ENCODE measurements at regions not wholly inside any gene's neighbourhood (a gene's known extent, or its start where the extent isn't known, plus 50 kb on each side); places are given as distances from the start of the nearest gene placed in this dataset.

GRCh38 chr11:121842192-121842585, 273.8 kb downstream of the BLID start:
- POLR2A ChIA-PET: no interaction called here
- Mint-ChIP-seq H3K27ac (no peak overlapping the region), H3K27me3 (no peaks in the 10 kb centered on the region), H3K9me3 (peaks cover 7% of the 10 kb centered on the region), H3K4me3 (no peak overlapping the region), H3K36me3 (ENCODE audit: low read depth) (no peaks in the 10 kb centered on the region), H3K4me1 (ENCODE audit: low read depth) (no peaks in the 10 kb centered on the region)
- Histone ChIP-seq H3K4me3 (ENCODE audit: low read length) (no peak overlapping the region), H3K27me3 (ENCODE audit: control insufficient read depth in 1 of 2, insufficient read depth in 2 of 2, low read length in 2 of 2) (no peaks in the 10 kb centered on the region), H3K27ac (ENCODE audit: low read depth in 1 of 2, low read length in 2 of 2) (no peak overlapping the region), H3K36me3 (ENCODE audit: insufficient read depth, low read length) (no peaks in the 10 kb centered on the region), H3K4me1 (ENCODE audit: insufficient read depth, low read length) (no peaks in the 10 kb centered on the region), H3K9me3 (ENCODE audit: control insufficient read depth in 1 of 2, insufficient read depth in 1 of 2, low read length in 2 of 2) (peaks cover 4 to 8% of the 10 kb centered on the region in 2 experiments)
- CTCF ChIA-PET: no interaction called here
- intact Hi-C loops (cut with DNase I, micrococcal nuclease): no loop called here
- no peak for DNase-seq
- TF ChIP-seq CTCF (IDR thresholded peaks at IDR 0.05): no peak
- no peak for ATAC-seq (ENCODE audit: poor library complexity)

GRCh38 chr11:121841487-121842191, 274.4 kb downstream of the BLID start:
- Mint-ChIP-seq H3K9me3 (peaks cover 7% of the 10 kb centered on the region), H3K4me3 (no peak overlapping the region), H3K4me1 (ENCODE audit: low read depth) (no peaks in the 10 kb centered on the region), H3K27ac (no peak overlapping the region), H3K36me3 (ENCODE audit: low read depth) (no peaks in the 10 kb centered on the region), H3K27me3 (no peaks in the 10 kb centered on the region)
- CTCF ChIA-PET: interaction anchor here (0.6 kb wide), 2 partner anchors 61 to 119 kb away, joined by 3 read pairs; no protein-coding TSS in a partner anchor
- POLR2A ChIA-PET: no interaction called here
- ATAC-seq (ENCODE audit: poor library complexity) (no peak), DNase-seq (no peak)
- no peak overlapping the region for H3K27ac ChIP-seq (ENCODE audit: low read depth in 1 of 2, low read length in 2 of 2)
- H3K36me3 ChIP-seq (ENCODE audit: insufficient read depth, low read length): no peaks in the 10 kb centered on the region
- H3K9me3 ChIP-seq (ENCODE audit: control insufficient read depth in 1 of 2, insufficient read depth in 1 of 2, low read length in 2 of 2): peaks cover 4 to 8% of the 10 kb centered on the region in 2 experiments
- H3K4me3 ChIP-seq (ENCODE audit: low read length): no peak overlapping the region
- no peaks in the 10 kb centered on the region for H3K27me3 ChIP-seq (ENCODE audit: control insufficient read depth in 1 of 2, insufficient read depth in 2 of 2, low read length in 2 of 2)
- no peaks in the 10 kb centered on the region for H3K4me1 ChIP-seq (ENCODE audit: insufficient read depth, low read length)
- TF ChIP-seq CTCF (IDR thresholded peaks at IDR 0.05): no peak
- intact Hi-C loops (cut with DNase I, micrococcal nuclease): no loop called here

DNA sequence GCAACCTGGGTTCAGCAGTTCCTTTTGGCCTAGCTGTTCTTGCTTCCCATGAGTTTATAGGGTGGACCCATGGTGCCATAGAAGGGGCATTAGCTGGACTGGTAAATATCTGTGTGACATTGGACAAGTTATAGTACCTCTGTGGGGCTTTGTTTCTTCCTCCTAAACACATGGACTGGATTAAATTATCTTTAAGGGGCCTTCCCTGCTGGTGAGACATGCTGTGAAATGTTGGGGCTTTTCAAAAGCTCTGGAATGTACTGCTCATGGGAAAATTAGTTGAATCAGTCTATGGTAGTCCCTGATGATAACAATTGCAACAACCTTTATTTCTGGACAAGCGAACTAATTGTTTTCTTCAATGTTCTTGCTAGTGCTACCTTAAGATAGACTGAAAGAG, 276.2 kb downstream of the BLID start:
- ChIA-PET POLR2A (no interaction called here), CTCF (no interaction called here)
- no peak overlapping the region for H3K4me3 Mint-ChIP-seq
- peaks cover 4% of the 10 kb centered on the region for H3K9me3 Mint-ChIP-seq
- Histone ChIP-seq H3K27me3 (ENCODE audit: control insufficient read depth in 1 of 2, insufficient read depth in 2 of 2, low read length in 2 of 2) (no peaks in the 10 kb centered on the region), H3K9me3 (ENCODE audit: control insufficient read depth in 1 of 2, insufficient read depth in 1 of 2, low read length in 2 of 2) (peaks cover 4 to 8% of the 10 kb centered on the region in 2 experiments), H3K4me1 (ENCODE audit: insufficient read depth, low read length) (no peaks in the 10 kb centered on the region), H3K4me3 (ENCODE audit: low read length) (no peak overlapping the region), H3K27ac (ENCODE audit: low read depth in 1 of 2, low read length in 2 of 2) (no peak overlapping the region), H3K36me3 (ENCODE audit: insufficient read depth, low read length) (no peaks in the 10 kb centered on the region)
- no peak for ATAC-seq (ENCODE audit: poor library complexity)
- H3K4me1 Mint-ChIP-seq (ENCODE audit: low read depth): no peaks in the 10 kb centered on the region
- no peaks in the 10 kb centered on the region for H3K27me3 Mint-ChIP-seq
- intact Hi-C loops (cut with DNase I, micrococcal nuclease): no loop called here
- H3K36me3 Mint-ChIP-seq (ENCODE audit: low read depth): no peaks in the 10 kb centered on the region
- H3K27ac Mint-ChIP-seq: no peak overlapping the region
- no peak for DNase-seq
- TF ChIP-seq CTCF (IDR thresholded peaks at IDR 0.05): no peak
